Loucy (cell line): ENCODE measurements at regions not wholly inside any gene's neighbourhood (a gene's known extent, or its start where the extent isn't known, plus 50 kb on each side); places are given as distances from the start of the nearest gene placed in this dataset.

Experiments used
- H2AFZ ChIP-seq: fragments of 200-600 bp; sonication (generic); 2 replicates; pipeline ENCODE4 v1.6.0; 2016; ENCODE audit warnings: antibody characterized with exemption, mild to moderate bottlenecking, low read length, moderate library complexity
- H3F3A ChIP-seq: fragments of 200-600 bp; 2 replicates; pipeline ENCODE4 v1.6.0; 2016; ENCODE audit warnings: antibody characterized with exemption, low read depth, mild to moderate bottlenecking
- H3K27me3 ChIP-seq: fragments of 200-600 bp; sonication (generic); 2 replicates; pipeline ENCODE4 v1.6.1; 2014; ENCODE audit warnings: low read length, mild to moderate bottlenecking; ENCODE audit not compliant: insufficient read depth, poor library complexity, severe bottlenecking
- H3K36me3 ChIP-seq: fragments of 200-600 bp; sonication (generic); 2 replicates; pipeline ENCODE4 v1.6.1; 2016; ENCODE audit warnings: low read length; ENCODE audit not compliant: insufficient read depth
- H3K4me1 ChIP-seq: fragments of 200-600 bp; sonication (generic); 2 replicates; pipeline ENCODE4 v1.5.1; 2014; ENCODE audit warnings: low read length, mild to moderate bottlenecking; ENCODE audit not compliant: insufficient read depth, poor library complexity, severe bottlenecking
- H3K4me2 ChIP-seq: fragments of 200-600 bp; sonication (generic); 2 replicates; pipeline ENCODE4 v1.6.0; 2014; ENCODE audit warnings: antibody characterized with exemption, low read length, low read depth, mild to moderate bottlenecking; ENCODE audit not compliant: poor library complexity, severe bottlenecking
- H3K4me3 ChIP-seq: fragments of 200-600 bp; sonication (generic); 2 replicates; pipeline ENCODE4 v1.5.1; 2014; ENCODE audit warnings: low read length, mild to moderate bottlenecking, mixed read lengths; ENCODE audit not compliant: poor library complexity, severe bottlenecking
- H3K79me2 ChIP-seq: fragments of 200-600 bp; sonication (generic); 2 replicates; pipeline ENCODE4 v1.6.1; 2014; ENCODE audit warnings: low read length; ENCODE audit not compliant: insufficient read depth
- H3K9ac ChIP-seq: fragments of 200-600 bp; sonication (generic); 2 replicates; pipeline ENCODE4 v1.6.0; 2014; ENCODE audit warnings: mild to moderate bottlenecking, low read depth, low read length, moderate library complexity; ENCODE audit not compliant: poor library complexity, severe bottlenecking
- H3K9me2 ChIP-seq: fragments of 200-600 bp; sonication (generic); replicated peaks from 2 replicates; pipeline ENCODE4 v1.6.1; 2016; ENCODE audit warnings: low read depth, low read length, mixed read lengths
- H3K9me3 ChIP-seq: fragments of 200-600 bp; sonication (generic); 2 replicates; pipeline ENCODE4 v1.6.1; 2014; ENCODE audit warnings: mild to moderate bottlenecking, antibody characterized with exemption, low read length, low read depth; ENCODE audit not compliant: insufficient read depth
- H4K20me1 ChIP-seq: fragments of 200-600 bp; sonication (generic); 2 replicates; pipeline ENCODE4 v1.6.0; 2014; ENCODE audit warnings: antibody characterized with exemption, low read length, mild to moderate bottlenecking; ENCODE audit not compliant: insufficient read depth, poor library complexity, severe bottlenecking
- EZH2phosphoT487 ChIP-seq: fragments of 200-600 bp; IDR thresholded peaks from 2 replicates; pipeline ENCODE4 v1.6.1; 2018; ENCODE audit warnings: antibody characterized with exemption, mild to moderate bottlenecking, moderate library complexity, borderline replicate concordance
- TF ChIP-seq, protein P1 (sequence below): fragments of 200-600 bp; sonication (generic); conservative IDR thresholded peaks from 2 replicates; pipeline ENCODE4 v1.5.1; 2014; ENCODE audit warnings: mild to moderate bottlenecking, antibody characterized with exemption, low read length

DNA sequence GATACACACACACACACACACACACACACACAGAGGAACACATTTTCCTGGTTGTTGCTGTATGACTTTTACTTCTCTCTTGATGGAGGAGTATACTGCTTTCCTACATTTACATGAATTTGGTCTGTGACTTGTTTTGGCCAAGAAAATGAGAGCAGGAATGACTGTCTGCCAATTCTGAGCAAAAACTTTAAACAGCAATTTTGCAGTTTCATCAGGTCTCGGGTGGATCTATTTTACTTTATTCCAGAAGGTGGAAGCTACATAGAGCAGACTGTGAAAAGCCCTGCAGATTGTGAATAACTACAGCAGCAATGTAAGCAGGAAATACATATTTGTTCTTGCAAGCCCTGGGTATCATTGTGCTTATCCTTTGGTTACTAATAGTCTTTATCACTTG is 1350.0 kb upstream of the EPHA6 start:
- Histone ChIP-seq H3K4me2 (no peak overlapping the region), H3F3A (no peaks in the 10 kb centered on the region), H3K9me3 (no peaks in the 10 kb centered on the region), H3K27me3 (no peaks in the 10 kb centered on the region), H3K9ac (no peak overlapping the region), H3K36me3 (no peaks in the 10 kb centered on the region), H3K4me3 (no peak overlapping the region), H3K9me2 (no peaks in the 10 kb centered on the region), H2AFZ (no peak overlapping the region), H4K20me1 (no peaks in the 10 kb centered on the region), H3K79me2 (no peaks in the 10 kb centered on the region), H3K4me1 (no peaks in the 10 kb centered on the region)
- no peak for TF ChIP-seq EZH2phosphoT487
- TF ChIP-seq, protein P1, sequence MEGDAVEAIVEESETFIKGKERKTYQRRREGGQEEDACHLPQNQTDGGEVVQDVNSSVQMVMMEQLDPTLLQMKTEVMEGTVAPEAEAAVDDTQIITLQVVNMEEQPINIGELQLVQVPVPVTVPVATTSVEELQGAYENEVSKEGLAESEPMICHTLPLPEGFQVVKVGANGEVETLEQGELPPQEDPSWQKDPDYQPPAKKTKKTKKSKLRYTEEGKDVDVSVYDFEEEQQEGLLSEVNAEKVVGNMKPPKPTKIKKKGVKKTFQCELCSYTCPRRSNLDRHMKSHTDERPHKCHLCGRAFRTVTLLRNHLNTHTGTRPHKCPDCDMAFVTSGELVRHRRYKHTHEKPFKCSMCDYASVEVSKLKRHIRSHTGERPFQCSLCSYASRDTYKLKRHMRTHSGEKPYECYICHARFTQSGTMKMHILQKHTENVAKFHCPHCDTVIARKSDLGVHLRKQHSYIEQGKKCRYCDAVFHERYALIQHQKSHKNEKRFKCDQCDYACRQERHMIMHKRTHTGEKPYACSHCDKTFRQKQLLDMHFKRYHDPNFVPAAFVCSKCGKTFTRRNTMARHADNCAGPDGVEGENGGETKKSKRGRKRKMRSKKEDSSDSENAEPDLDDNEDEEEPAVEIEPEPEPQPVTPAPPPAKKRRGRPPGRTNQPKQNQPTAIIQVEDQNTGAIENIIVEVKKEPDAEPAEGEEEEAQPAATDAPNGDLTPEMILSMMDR, result no peak

DNA sequence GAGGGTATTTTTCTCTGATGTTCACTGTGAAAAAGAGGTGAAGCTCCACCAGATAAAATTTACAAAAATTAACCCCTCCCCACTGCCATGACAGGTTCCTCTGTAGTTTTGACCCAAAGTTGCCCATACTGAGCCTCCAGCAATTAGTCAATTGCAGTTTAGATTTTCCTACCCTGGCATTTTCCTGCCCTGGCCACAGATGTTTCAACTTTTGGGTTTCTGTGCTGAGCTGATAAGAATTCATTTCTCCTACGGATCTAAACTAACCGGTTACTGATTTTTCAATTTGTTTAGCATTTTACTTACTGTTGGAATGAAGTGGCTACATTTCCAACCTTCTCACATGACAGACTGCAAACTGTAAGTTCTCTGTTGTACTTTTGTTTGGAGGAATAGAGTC is 1346.1 kb upstream of the EPHA6 start:
- H3K4me2 ChIP-seq, result no peak overlapping the region
- TF ChIP-seq, protein P1, result no peak
- TF ChIP-seq EZH2phosphoT487, result no peak
- H3K27me3 ChIP-seq, result no peaks in the 10 kb centered on the region
- no peaks in the 10 kb centered on the region for H3K9me2 ChIP-seq
- no peaks in the 10 kb centered on the region for H4K20me1 ChIP-seq
- H3K9ac ChIP-seq, result no peak overlapping the region
- H3K79me2 ChIP-seq, result no peaks in the 10 kb centered on the region
- no peaks in the 10 kb centered on the region for H3K9me3 ChIP-seq
- no peaks in the 10 kb centered on the region for H3F3A ChIP-seq
- H2AFZ ChIP-seq, result no peak overlapping the region
- H3K4me3 ChIP-seq, result no peak overlapping the region
- no peaks in the 10 kb centered on the region for H3K4me1 ChIP-seq
- H3K36me3 ChIP-seq, result no peaks in the 10 kb centered on the region

DNA sequence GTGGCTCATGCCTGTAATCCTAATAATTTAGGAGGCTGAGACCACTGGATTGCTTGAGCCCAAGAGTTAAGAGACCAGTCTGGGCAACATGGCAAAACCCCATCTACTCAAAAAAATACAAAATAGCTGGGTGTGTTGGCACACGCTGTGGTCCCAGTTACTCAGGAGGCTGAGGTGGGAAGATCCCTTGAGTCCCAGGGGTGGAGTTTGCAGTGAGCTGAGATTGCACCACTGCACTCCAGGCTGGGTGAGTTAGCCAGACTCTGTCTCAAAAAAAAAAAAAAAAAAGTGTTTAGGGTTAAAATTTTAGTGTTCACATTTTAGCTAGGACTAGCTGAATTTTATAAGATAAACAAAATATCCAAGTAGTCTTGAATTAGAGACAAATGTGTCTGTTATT is 1340.1 kb upstream of the EPHA6 start:
- H3K79me2 ChIP-seq, result no peaks in the 10 kb centered on the region
- no peaks in the 10 kb centered on the region for H3K4me1 ChIP-seq
- no peak overlapping the region for H3K4me2 ChIP-seq
- no peaks in the 10 kb centered on the region for H3K27me3 ChIP-seq
- H3K36me3 ChIP-seq, result no peaks in the 10 kb centered on the region
- H4K20me1 ChIP-seq, result no peaks in the 10 kb centered on the region
- no peak overlapping the region for H3K9ac ChIP-seq
- no peak overlapping the region for H3K4me3 ChIP-seq
- H3K9me3 ChIP-seq, result no peaks in the 10 kb centered on the region
- H2AFZ ChIP-seq, result no peak overlapping the region
- no peak for TF ChIP-seq EZH2phosphoT487
- TF ChIP-seq, protein P1, result no peak
- no peaks in the 10 kb centered on the region for H3F3A ChIP-seq
- no peaks in the 10 kb centered on the region for H3K9me2 ChIP-seq
